Stimulated activated CD4-positive, alpha-beta T cell treated with anti-CD3 and anti-CD28 coated beads, TNF-alpha, amount 100 ng/mL, for 24 hours (primary cell): ENCODE measurements at regions not wholly inside any gene's neighbourhood (a gene's known extent, or its start where the extent isn't known, plus 50 kb on each side); places are given as distances from the start of the nearest gene placed in this dataset.

Experiments used
- DNase-seq, 3 experiments: peaks; one replicate each; pipeline ENCODE4 v3.0.0-alpha.2; 2020; ENCODE audit warnings: low read depth in 3 of 3

- DNase-seq: no peak
These were observed 567.7 kb downstream of the TCERG1L start for GRCh38 chr10:130743751-130744271.

GRCh38 chr10:130744631-130745030 lies 566.9 kb downstream of the TCERG1L start:
- no peak for DNase-seq

DNA sequence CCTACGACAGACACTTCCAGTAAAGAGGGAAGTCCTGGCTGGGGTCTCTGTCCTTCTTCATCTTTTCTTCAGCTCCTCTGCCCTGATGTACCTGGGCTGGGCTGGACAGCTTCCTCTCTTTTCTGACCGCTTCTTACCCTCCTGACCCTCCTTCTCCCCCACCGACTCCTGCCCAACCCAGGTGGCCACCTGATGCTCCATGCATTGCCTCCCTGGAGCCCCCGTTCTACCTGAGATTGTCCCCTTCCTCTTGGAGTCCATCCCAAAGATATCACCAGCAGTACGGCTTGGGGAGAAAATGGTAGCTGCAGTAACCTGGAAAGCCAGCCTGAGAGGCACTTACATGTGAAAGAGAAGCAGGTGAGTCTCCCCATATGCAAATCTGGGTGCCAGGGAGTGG lies 566.3 kb downstream of the TCERG1L start:
- no peak for DNase-seq

- DNase-seq: no peak
These were observed 565.7 kb downstream of the TCERG1L start for GRCh38 chr10:130745821-130746220.

DNA sequence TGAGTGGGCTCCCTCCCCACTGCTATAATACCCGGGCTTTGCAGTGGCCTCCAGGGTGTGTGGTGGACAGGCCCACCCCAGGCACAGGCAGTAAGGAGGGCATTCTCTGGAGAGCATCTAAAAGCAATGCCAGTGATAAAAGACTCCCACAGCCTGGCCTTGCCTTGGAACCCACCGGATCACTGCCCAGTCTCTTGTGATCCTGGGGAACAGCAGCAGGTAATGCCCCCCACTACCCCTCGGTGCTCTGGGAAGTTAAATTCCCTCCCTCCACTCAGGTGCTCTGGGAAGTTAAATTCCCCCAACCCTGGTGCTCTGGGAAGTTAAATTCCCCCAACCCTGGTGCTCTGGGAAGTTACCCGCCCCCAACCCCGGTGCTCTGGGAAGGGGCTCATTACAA lies 565.2 kb downstream of the TCERG1L start:
- DNase-seq: no peak

DNA sequence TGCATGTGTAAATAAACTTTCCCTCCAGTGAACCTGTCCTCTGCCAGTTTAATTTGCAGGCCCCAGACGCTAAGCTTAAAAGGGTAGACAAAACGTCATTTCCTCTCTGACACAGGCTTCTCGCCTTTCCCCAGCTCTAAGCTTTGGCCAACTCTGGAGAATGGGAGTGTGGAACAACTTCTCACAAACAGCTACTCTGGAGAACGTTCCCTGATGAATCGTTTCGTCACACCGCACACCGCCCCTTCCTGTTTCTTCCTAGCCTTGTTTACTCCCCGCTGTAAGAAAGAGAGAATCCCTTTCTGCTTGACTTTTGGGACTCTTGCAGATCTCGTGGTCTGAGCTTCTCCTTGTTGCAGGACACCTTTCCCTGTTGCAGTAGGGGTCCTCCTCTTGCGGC lies 564.2 kb downstream of the TCERG1L start:
- DNase-seq: no peak

DNA sequence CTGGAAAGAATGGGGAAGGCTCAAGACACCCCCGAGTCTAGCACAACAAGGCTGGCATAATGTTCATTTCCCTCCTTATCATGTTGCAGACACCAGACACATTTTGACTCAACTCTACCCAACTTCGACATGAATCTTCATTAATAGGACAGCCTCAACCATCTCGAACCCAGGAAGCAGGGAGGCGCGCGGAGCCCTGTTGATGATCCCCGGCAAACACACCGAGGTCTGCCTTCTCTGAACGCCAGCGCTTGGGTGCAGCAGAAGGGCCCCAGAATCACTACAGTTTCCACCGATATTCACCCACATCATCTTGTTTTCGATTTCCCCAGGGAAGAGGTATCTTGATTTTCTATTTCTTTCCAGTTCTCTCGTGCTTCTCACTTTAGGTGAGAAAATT lies 563.6 kb downstream of the TCERG1L start:
- DNase-seq: no peak

DNA sequence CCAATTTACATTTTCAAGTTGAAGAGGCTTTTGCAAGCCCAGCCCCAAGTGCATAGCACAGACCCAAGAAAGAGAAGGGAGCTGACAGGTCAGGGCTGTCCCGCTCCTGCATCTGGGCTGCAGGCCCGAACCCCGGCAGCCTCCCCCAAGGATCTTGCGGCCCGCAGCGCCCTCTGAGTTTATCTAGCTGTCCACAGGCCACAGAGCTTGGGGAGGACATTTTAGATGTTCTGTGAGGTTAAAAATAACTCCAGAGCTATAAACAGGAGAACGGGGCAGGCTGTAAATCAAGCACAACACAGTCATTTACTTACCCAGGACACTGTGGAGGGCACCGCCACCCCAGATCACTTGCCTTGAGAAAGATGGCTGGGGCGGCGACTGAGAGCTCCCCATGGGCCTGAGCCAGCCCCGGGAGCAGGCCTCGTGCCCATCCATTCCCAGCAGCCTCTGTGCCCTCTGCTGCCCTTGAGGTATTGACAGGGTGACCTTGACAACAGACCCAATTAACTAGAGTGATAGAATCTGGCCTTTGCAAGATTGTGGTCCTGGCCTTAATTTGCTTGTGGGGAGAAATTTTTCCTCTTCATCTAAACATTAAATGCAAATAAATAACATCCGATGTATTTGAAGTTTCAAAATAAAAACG lies 563.0 kb downstream of the TCERG1L start:
- DNase-seq: no peak

GRCh38 chr10:130749911-130750310 lies 561.6 kb downstream of the TCERG1L start:
- DNase-seq: no peak

GRCh38 chr10:130750441-130750840 lies 561.1 kb downstream of the TCERG1L start:
- DNase-seq: no peak

- DNase-seq: no peak
These were observed 560.2 kb downstream of the TCERG1L start for GRCh38 chr10:130751106-130751840.

DNA sequence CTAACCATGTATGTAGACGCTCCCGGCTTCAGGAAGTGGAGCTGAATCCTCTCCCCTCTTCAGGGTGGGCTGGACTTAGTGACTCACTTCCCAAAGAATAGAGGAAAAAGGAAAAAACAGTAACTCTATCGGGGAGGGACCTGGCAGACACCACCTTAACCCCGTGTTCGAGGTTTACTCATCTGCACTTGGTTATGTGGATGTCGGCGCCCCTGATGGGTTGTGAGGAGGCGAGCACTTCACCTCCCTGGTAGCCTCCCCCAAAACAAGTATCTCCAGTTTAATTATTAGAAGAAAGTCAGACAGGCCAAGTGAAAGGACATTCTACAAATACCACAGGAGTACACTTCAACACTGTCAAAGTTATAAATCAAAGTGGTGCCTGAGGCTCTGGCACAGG lies 559.7 kb downstream of the TCERG1L start:
- no peak for DNase-seq

DNA sequence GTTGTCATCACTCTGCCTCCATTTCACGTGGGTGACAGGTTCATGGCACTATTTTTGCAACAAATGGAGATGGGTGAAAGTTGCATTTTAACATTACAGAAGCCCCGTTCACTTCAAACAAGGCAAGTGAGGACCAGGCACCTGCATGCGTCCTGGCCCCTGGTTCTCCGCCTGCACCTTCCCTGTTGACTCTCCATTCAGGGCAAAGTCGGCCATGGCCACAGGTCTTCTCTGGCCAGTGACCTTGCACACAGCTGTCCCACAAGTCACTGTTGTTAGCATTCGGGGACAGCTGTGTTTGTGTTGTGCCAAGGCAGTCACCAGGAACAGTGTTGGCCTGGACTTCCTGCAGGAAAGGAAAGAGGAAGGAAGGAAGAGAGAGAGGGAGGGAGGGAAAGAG lies 554.9 kb downstream of the TCERG1L start:
- DNase-seq: no peak

GRCh38 chr10:130757271-130757670 lies 554.2 kb downstream of the TCERG1L start:
- DNase-seq: no peak

- no peak for DNase-seq
These were observed 553.6 kb downstream of the TCERG1L start for GRCh38 chr10:130757821-130758489.

- DNase-seq: no peak
These were observed 553.0 kb downstream of the TCERG1L start for GRCh38 chr10:130758529-130758928.

GRCh38 chr10:130761032-130761575 lies 550.4 kb downstream of the TCERG1L start:
- DNase-seq: no peak

DNA sequence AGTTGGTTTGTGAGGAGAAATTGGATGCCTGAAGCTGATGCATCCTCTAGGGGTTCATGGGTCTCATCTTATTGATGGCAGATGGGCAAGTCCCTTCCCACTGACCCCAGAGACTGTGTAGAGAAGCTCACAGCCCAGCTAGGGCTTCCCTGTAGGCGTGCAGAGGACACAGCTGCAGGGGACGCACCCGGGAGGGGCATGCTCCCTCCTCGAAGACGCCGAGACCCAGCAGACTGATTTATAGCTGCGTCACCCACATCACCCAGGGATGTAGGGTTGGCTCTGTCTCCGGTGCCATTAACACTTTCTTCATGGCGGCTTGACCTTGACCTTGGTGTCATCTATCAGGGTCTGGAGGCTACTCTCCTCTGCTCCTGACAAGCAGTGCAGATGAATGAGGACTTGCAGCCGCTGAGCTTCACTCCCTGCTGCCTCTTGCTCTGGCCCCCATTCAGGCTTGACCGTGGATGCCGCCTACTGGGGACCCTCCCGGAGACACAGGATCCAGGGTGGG lies 549.7 kb downstream of the TCERG1L start:
- DNase-seq: no peak

- no peak for DNase-seq
These were observed 549.0 kb downstream of the TCERG1L start for GRCh38 chr10:130762491-130762890.

GRCh38 chr10:130763071-130763470 lies 548.5 kb downstream of the TCERG1L start:
- no peak for DNase-seq

DNA sequence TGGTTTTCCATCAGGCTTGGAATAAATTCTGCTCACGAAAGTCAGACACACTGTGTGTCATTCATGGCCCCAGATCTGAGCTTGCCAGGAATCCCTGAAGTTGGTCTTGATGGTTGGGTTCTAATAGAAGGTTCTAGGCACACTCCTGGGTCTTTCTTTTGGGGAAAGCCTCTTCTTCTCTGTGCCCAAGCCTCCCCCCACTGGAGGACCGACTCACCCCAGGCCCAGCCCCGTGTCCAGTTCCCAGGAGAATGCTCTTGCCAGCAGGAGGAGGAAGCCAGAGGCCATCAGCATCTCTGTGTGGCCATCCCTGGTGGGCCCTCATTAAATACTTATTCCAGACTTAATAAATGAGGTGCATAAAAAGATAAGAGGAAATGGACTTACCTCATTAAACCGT lies 548.0 kb downstream of the TCERG1L start:
- no peak for DNase-seq

GRCh38 chr10:130764651-130765050 lies 546.9 kb downstream of the TCERG1L start:
- no peak for DNase-seq
